Mucosa of descending colon (tissue), 3 donors: ENCODE measurements at regions not wholly inside any gene's neighbourhood (a gene's known extent, or its start where the extent isn't known, plus 50 kb on each side); places are given as distances from the start of the nearest gene placed in this dataset.

Source experiments
- ATAC-seq: fragments of 200-7000 bp; cut with Tn5 transposase; one replicate; pipeline ENCODE4 v1.9.1; 2020; ENCODE audit warnings: mild to moderate bottlenecking, moderate library complexity
- DNase-seq, 3 donors: peaks; one replicate each; pipeline ENCODE4 v3.0.0-alpha.2; 2020
- H3K36me3 ChIP-seq: fragments of 200-600 bp; one replicate; pipeline ENCODE4 v1.8.0; 2021; ENCODE audit warnings: low read depth, mild to moderate bottlenecking
- H3K4me1 ChIP-seq: fragments of 200-600 bp; one replicate; pipeline ENCODE4 v1.8.0; 2021; ENCODE audit warnings: low read depth, mild to moderate bottlenecking
- H3K4me3 ChIP-seq: fragments of 200-600 bp; one replicate; pipeline ENCODE4 v1.8.0; 2021; ENCODE audit warnings: mild to moderate bottlenecking
- H3K9me3 ChIP-seq: fragments of 200-600 bp; one replicate; pipeline ENCODE4 v1.8.0; 2021; ENCODE audit warnings: mild to moderate bottlenecking
- CTCF ChIP-seq: fragments of 200-600 bp; IDR thresholded peaks from one replicate; pipeline ENCODE4 v1.8.0; 2022; ENCODE audit warnings: antibody characterized with exemption, mild to moderate bottlenecking
- intact Hi-C, 2 donors: fragments of 100-400 bp; cut with DNase I in 1 of 2; cut with micrococcal nuclease in 1 of 2; formaldehyde crosslinking; loops; one replicate each; pipeline versions ENCODE4 v1.11.0 to v1.11.1; 2022; cut with DNase I, micrococcal nuclease
- donor health status: DM: no; HTN: no; CAD: no; lungs with moderate emphysema.
- donor health status: DM: no; HTN: no; CAD: no.
- donor health status: DM: no; HTN: yes; CAD: no.

- no peak for DNase-seq
- no peak for TF ChIP-seq CTCF
- ATAC-seq: no peak
- Histone ChIP-seq H3K4me3 (no peak overlapping the region), H3K36me3 (no peaks in the 10 kb centered on the region), H3K4me1 (no peaks in the 10 kb centered on the region), H3K9me3 (no peaks in the 10 kb centered on the region)
- intact Hi-C loops: no loop called here
These were observed 198.5 kb upstream of the WSCD1 start for GRCh38 chr17:5871666-5872065.

GRCh38 chr17:5872831-5873230 lies 197.3 kb upstream of the WSCD1 start:
- ATAC-seq (no peak), DNase-seq (no peak)
- no peak for TF ChIP-seq CTCF
- intact Hi-C loops: no loop called here
- Histone ChIP-seq H3K4me3 (no peak overlapping the region), H3K9me3 (no peaks in the 10 kb centered on the region), H3K4me1 (no peaks in the 10 kb centered on the region), H3K36me3 (no peaks in the 10 kb centered on the region)

GRCh38 chr17:5873781-5874180 lies 196.4 kb upstream of the WSCD1 start:
- Histone ChIP-seq H3K4me3 (no peak overlapping the region), H3K36me3 (no peaks in the 10 kb centered on the region), H3K9me3 (no peaks in the 10 kb centered on the region), H3K4me1 (no peaks in the 10 kb centered on the region)
- intact Hi-C loops: no loop called here
- ATAC-seq: no peak
- no peak for TF ChIP-seq CTCF
- DNase-seq: no peak

GRCh38 chr17:5874486-5874885 lies 195.7 kb upstream of the WSCD1 start:
- H3K4me1 ChIP-seq: no peaks in the 10 kb centered on the region
- no peak for DNase-seq
- no peak for ATAC-seq
- TF ChIP-seq CTCF: no peak
- H3K9me3 ChIP-seq: no peaks in the 10 kb centered on the region
- H3K36me3 ChIP-seq: no peaks in the 10 kb centered on the region
- no peak overlapping the region for H3K4me3 ChIP-seq
- intact Hi-C loops: no loop called here

- ATAC-seq (no peak), DNase-seq (no peak)
- no peaks in the 10 kb centered on the region for H3K4me1 ChIP-seq
- no peaks in the 10 kb centered on the region for H3K9me3 ChIP-seq
- intact Hi-C loops: no loop called here
- no peak overlapping the region for H3K4me3 ChIP-seq
- H3K36me3 ChIP-seq: no peaks in the 10 kb centered on the region
- no peak for TF ChIP-seq CTCF
These were observed 192.8 kb upstream of the WSCD1 start for GRCh38 chr17:5877366-5877765.

GRCh38 chr17:5877948-5878347 lies 192.2 kb upstream of the WSCD1 start:
- no peaks in the 10 kb centered on the region for H3K9me3 ChIP-seq
- no peaks in the 10 kb centered on the region for H3K4me1 ChIP-seq
- intact Hi-C loops: no loop called here
- H3K36me3 ChIP-seq: no peaks in the 10 kb centered on the region
- TF ChIP-seq CTCF: no peak
- DNase-seq: no peak
- no peak overlapping the region for H3K4me3 ChIP-seq
- ATAC-seq: no peak
